HUES6 (cell line): ENCODE measurements at regions not wholly inside any gene's neighbourhood (a gene's known extent, or its start where the extent isn't known, plus 50 kb on each side); places are given as distances from the start of the nearest gene placed in this dataset.
"Not testable (repeated sequence)": the region's sequence is repeated elsewhere in the genome, so short reads cannot be mapped to it uniquely, and the experiment has no call there.

Experiments used
- H3K27ac ChIP-seq: 2 replicates; pipeline ENCODE4 v1.7.0; 2013; ENCODE audit warnings: low read depth, mild to moderate bottlenecking, low read length, inconsistent platforms
- H3K27me3 ChIP-seq: 2 replicates; pipeline ENCODE4 v1.6.1; 2013; ENCODE audit warnings: low read length; ENCODE audit not compliant: control insufficient read depth, insufficient read depth
- H3K36me3 ChIP-seq: 2 replicates; pipeline ENCODE4 v1.6.1; 2013; ENCODE audit warnings: low read length; ENCODE audit not compliant: control insufficient read depth, insufficient read depth
- H3K4me1 ChIP-seq: 2 replicates; pipeline ENCODE4 v1.6.1; 2013; ENCODE audit warnings: low read length; ENCODE audit not compliant: control insufficient read depth, insufficient read depth
- H3K4me3 ChIP-seq: 2 replicates; pipeline ENCODE4 v1.5.1; 2013; ENCODE audit warnings: low read depth, low read length
- H3K9ac ChIP-seq: one replicate; pipeline ENCODE4 v1.6.1; 2013; ENCODE audit warnings: mild to moderate bottlenecking, low read length
- H3K9me3 ChIP-seq: 2 replicates; pipeline ENCODE4 v1.6.1; 2013; ENCODE audit warnings: low read depth, low read length; ENCODE audit not compliant: control insufficient read depth, insufficient read depth

- H3K9ac ChIP-seq = no peak overlapping the region
- no peaks in the 10 kb centered on the region for H3K36me3 ChIP-seq
- H3K27me3 ChIP-seq = peaks cover 10% of the 10 kb centered on the region; the same call in 1 of the 2 replicates
- H3K9me3 ChIP-seq = no peaks in the 10 kb centered on the region
- H3K4me1 ChIP-seq = no peaks in the 10 kb centered on the region
- H3K27ac ChIP-seq = no peak overlapping the region
- no peak overlapping the region for H3K4me3 ChIP-seq
Measured at GRCh38 chr2:138066139-138066806, 102.0 kb downstream of the HNMT start.

DNA sequence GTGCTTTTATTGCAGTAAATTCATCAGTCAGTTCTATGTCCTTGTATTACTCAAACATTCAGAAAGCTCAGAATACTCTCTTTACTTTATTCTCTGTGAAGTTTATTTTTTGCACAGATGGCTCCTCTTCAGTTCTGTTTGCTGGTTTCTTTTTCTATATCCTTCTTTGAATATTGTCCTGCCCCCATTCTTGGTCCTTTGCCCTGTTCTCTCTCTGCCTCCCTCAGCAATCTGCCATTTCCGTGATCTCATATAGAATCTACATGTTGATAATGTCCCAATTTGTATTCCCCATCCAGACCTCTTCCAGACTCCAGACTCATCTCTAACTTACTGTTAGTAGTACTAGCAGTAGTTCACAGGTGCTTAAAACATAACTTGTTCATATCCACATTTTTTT lies 102.6 kb downstream of the HNMT start:
- Histone ChIP-seq H3K27me3 (peaks cover 10% of the 10 kb centered on the region; the same call in 1 of the 2 replicates), H3K4me3 (no peak overlapping the region), H3K9me3 (no peaks in the 10 kb centered on the region), H3K27ac (no peak overlapping the region), H3K4me1 (0 out of 2 replicates have a peak, but pooled peaks cover 2% of the 10 kb centered on the region), H3K9ac (no peak overlapping the region), H3K36me3 (no peaks in the 10 kb centered on the region)

DNA sequence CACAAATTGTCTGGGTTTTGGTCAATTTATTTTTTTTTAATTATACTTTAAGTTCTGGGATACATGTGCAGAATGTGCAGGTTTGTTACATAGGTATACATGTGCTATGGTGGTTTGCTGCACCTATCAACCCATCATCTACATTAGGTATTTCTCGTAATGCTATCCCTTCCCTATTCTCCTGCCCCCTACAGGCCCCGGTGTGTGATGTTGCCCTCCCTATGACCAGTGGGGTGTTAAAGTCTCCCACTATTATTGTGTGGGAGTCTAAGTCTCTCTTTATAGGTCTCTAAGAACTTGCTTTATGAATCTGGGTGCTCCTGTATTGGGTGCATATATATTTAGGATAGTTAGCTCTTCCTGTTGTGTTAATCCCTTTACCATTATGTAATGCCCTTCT lies 104.4 kb downstream of the HNMT start:
- H3K9me3 ChIP-seq, H3K9ac ChIP-seq: not testable (repeated sequence)

DNA sequence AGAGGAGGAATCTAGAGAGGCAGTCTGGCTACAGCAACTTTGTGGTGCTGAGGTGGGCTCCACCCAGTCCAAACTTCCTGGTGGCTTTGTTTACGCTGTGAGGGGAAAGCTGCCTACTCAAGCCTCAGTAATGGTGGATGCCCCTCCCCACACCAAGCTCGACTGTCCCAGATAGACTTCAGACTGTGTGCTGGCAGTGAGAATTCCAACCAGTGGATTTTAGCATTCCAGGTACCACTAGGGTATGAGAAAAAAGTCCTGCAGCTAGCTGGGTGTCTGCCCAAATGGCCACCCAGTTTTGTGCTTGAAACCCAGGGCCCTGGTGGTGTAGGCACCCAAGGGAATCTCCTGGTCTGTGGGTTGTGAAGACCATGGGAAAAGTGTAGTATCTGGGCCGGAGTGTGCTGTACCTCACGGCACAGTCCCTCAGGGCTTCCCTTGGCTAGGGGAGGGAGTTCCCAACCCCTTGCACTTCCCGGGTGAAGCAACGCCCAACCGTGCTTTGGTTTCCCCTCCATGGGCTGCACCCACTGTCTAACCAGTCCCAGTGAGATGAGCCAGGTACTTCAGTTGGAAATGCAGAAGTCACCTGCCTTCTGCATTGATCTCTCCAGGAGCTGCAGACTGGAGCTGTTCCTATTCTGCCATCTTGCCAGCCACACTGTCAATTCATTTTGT lies 106.9 kb downstream of the HNMT start:
- H3K9me3 ChIP-seq, H3K36me3 ChIP-seq, H3K4me1 ChIP-seq, H3K27me3 ChIP-seq, H3K27ac ChIP-seq, H3K4me3 ChIP-seq, H3K9ac ChIP-seq: not testable (repeated sequence)

More for the DNA sequence above, 104.4 kb downstream of the HNMT start:
- not testable (repeated sequence) for H3K4me1 ChIP-seq, H3K4me3 ChIP-seq, H3K27ac ChIP-seq, H3K27me3 ChIP-seq, H3K36me3 ChIP-seq

DNA sequence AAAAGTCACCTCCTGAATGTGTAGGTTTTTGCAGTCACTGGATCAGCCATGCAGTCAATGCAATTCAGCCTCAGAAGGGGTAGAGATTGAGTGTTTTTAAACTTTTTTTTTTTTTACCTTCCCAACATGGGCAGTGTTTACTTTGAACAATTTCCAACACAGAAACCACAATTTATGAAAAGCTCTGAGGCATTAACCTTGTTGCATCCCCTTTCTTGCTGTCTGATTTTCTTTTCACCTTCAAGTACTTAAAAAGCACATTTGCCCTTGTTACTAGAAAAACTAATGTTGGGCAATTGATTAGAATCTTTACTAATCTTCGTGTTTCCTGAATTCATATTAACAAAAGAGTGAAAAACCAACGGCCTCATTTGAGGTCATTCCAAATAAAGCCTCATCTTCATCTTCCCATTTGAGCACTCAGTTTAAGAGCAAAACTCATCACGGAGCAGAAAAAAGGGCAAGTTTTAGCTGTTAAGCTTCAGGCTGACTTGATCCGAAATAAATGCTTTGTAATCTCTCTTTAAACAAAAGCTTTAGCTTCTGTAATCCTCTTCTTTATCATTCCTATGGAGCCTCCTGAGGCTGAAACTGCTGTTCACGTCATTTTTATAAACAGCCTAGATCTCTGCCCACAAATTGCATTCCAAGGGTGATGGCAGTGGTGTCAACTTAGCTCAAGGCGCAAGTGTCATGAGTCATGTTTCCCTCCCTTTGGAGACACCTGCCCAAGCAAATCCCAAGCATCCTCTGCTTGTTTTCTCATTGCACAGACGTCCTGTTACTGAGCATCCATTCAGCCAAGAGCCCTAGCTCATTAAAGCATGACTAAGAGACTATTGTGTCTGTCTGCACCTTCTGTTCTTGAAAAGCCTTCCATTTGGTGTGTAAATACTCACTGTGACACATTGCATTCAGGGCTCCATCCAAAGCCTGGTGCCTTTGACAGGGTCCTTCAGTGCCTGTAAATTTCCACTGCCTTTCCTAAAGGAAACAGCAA lies 107.7 kb downstream of the HNMT start:
- H3K27ac ChIP-seq = no peak overlapping the region
- H3K36me3 ChIP-seq = no peaks in the 10 kb centered on the region
- H3K9ac ChIP-seq = no peak overlapping the region
- peaks cover 10% of the 10 kb centered on the region; the same call in 1 of the 2 replicates for H3K27me3 ChIP-seq
- no peaks in the 10 kb centered on the region for H3K9me3 ChIP-seq
- no peak overlapping the region for H3K4me3 ChIP-seq
- H3K4me1 ChIP-seq = 0 out of 2 replicates have a peak, but pooled peaks cover 7% of the 10 kb centered on the region

DNA sequence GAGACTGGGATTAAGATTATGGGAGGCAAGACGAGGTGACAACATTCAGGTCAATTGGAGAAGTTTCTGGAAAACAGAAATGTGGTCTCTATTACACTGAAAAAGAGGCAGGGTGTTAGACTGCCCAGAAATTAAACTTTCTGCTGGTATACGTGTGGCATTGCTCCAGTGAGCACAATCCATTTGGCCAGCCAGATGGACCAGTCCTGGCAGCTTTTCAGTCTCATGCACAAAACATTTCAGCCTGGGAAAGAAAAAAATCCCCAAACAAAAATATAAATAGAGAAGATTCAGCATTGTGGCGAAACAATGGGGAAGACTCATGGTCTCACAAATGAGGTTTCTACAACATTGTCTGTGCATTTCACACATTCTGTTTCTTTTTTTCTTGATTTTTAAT lies 113.9 kb downstream of the HNMT start:
- H3K36me3 ChIP-seq = no peaks in the 10 kb centered on the region
- no peak overlapping the region for H3K9ac ChIP-seq
- no peak overlapping the region for H3K27ac ChIP-seq
- H3K27me3 ChIP-seq = no peaks in the 10 kb centered on the region
- H3K9me3 ChIP-seq = no peaks in the 10 kb centered on the region
- no peak overlapping the region for H3K4me3 ChIP-seq
- H3K4me1 ChIP-seq = no peaks in the 10 kb centered on the region

- H3K27ac ChIP-seq = no peak overlapping the region
- H3K27me3 ChIP-seq = no peaks in the 10 kb centered on the region
- H3K36me3 ChIP-seq = no peaks in the 10 kb centered on the region
- H3K9ac ChIP-seq = no peak overlapping the region
- H3K4me1 ChIP-seq = no peaks in the 10 kb centered on the region
- no peaks in the 10 kb centered on the region for H3K9me3 ChIP-seq
- no peak overlapping the region for H3K4me3 ChIP-seq
Measured at GRCh38 chr2:138079976-138080375, 115.7 kb downstream of the HNMT start.

- Histone ChIP-seq H3K4me3 (no peak overlapping the region), H3K9me3 (no peaks in the 10 kb centered on the region), H3K4me1 (no peaks in the 10 kb centered on the region), H3K9ac (no peak overlapping the region), H3K36me3 (no peaks in the 10 kb centered on the region), H3K27me3 (no peaks in the 10 kb centered on the region), H3K27ac (no peak overlapping the region)
Measured at GRCh38 chr2:138081225-138082073, 117.2 kb downstream of the HNMT start.

GRCh38 chr2:138084206-138084605 lies 119.9 kb downstream of the HNMT start:
- no peaks in the 10 kb centered on the region for H3K9me3 ChIP-seq
- no peaks in the 10 kb centered on the region for H3K36me3 ChIP-seq
- no peak overlapping the region for H3K9ac ChIP-seq
- H3K27me3 ChIP-seq = no peaks in the 10 kb centered on the region
- no peak overlapping the region for H3K27ac ChIP-seq
- H3K4me3 ChIP-seq = no peak overlapping the region
- no peaks in the 10 kb centered on the region for H3K4me1 ChIP-seq

GRCh38 chr2:138085441-138085840 lies 121.2 kb downstream of the HNMT start:
- H3K27ac ChIP-seq, H3K4me1 ChIP-seq, H3K4me3 ChIP-seq: not testable (repeated sequence)

More at GRCh38 chr2:138085441-138085840, 121.2 kb downstream of the HNMT start:
- H3K9me3 ChIP-seq, H3K27me3 ChIP-seq, H3K9ac ChIP-seq, H3K36me3 ChIP-seq: not testable (repeated sequence)
